Skin epidermis (tissue), 12 donors: ENCODE measurements at regions not wholly inside any gene's neighbourhood (a gene's known extent, or its start where the extent isn't known, plus 50 kb on each side); places are given as distances from the start of the nearest gene placed in this dataset.
"Not testable (repeated sequence)": the region's sequence is repeated elsewhere in the genome, so short reads cannot be mapped to it uniquely, and the experiment has no call there.

Experiments used
- H3K27ac ChIP-seq, 21 experiments: fragments of 200-600 bp; sonication (generic) in 11 of 21; one replicate each; pipeline ENCODE4 v1.5.0; 2020; ENCODE audit warnings: mild to moderate bottlenecking in 3 of 21, inconsistent platforms in 2 of 21, moderate library complexity in 2 of 21
- H3K4me3 ChIP-seq, 7 experiments: fragments of 200-600 bp; sonication (generic) in 2 of 7; one replicate each; pipeline ENCODE4 v1.5.0; 2020; ENCODE audit warnings: inconsistent platforms in 2 of 7, mild to moderate bottlenecking in 2 of 7, moderate library complexity in 1 of 7

DNA sequence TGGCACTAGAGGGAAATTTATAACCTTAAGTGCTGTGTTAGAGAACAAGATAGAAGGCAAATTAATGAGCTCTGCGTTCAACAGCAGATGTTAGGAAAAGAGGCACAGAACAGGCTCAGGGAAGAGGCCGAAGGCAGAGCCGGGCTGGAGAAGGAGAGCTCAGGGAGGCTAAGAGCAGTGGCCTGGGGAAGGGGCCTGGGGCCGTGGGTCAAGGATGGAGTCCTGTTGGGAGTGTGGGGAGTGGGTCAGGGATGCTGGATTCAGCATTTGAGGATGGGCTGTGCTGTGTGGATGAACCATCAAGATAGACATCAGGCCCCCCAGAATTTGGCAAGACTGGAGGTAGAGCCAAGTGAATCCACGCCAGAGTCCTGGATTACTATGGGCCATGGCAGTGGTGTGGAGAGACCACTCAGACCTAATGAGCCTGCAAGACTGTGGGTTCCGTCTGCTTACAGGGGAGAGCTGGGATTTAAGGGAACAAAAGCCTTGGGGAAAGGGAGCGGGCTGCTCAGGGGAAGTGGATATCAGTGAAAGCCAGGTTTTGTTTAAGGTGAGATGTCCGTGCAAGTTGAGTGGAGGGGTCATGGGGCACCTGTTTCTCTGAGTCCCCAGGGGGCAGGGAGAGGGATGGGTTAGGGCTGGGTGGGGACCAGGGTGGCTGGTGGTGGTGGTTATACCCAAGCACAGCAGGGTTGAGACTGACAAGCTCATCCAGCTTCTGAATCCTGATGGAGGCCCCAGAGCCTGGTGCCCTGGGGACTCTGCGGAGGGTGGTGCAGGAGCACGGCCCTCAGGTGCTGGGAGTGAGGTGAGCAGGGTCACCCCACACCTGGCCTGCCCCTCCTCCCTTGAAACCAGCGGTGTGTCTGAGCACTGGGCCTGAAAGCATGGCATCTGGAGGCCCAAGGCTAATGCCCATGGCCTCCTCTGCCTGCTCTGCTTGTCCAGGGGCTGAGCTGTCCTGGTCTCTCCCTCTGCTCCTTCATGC lies 101.7 kb downstream of the BMS1 start:
- H3K4me3 ChIP-seq: no peak overlapping the region
- H3K27ac ChIP-seq: no peak overlapping the region

DNA sequence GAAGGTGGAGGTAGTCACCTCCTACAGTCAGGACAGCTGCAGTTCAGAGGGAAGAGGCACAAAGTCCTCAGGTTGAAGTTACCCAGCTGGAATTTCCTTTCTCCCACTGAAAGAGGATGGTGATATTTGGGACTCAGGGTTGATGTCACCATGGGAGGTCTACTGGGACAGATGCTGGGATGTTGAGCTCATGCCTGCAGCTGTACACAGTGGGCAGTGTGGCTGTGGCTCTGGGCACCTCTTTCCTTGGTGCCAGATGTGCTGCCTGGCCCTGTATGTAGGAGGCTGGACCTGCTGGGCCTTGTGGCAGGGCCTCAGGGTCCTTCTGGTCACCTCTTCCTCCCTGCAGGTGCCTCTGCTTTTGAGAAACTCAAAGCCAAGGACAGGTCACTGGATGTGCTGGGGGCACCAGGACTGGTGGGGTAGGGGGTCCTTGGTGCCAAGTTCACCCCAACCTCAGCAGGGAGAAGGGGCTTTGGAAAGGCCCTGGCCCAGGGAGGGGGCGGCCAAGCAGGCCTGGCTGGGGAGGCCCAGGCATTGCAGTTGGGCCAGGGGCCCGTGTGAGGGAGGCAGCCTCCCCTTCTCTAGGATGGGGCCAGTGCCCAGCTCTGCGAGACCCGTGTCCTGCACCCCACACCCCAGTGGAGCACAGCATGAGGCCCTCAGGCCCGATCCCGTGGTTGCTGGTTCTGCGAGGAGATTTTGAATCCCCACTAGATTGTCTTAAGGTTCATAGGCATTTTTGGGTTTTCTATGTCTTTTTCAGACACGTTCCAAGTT lies 103.1 kb downstream of the BMS1 start:
- H3K27ac ChIP-seq: no peak overlapping the region
- no peak overlapping the region for H3K4me3 ChIP-seq

DNA sequence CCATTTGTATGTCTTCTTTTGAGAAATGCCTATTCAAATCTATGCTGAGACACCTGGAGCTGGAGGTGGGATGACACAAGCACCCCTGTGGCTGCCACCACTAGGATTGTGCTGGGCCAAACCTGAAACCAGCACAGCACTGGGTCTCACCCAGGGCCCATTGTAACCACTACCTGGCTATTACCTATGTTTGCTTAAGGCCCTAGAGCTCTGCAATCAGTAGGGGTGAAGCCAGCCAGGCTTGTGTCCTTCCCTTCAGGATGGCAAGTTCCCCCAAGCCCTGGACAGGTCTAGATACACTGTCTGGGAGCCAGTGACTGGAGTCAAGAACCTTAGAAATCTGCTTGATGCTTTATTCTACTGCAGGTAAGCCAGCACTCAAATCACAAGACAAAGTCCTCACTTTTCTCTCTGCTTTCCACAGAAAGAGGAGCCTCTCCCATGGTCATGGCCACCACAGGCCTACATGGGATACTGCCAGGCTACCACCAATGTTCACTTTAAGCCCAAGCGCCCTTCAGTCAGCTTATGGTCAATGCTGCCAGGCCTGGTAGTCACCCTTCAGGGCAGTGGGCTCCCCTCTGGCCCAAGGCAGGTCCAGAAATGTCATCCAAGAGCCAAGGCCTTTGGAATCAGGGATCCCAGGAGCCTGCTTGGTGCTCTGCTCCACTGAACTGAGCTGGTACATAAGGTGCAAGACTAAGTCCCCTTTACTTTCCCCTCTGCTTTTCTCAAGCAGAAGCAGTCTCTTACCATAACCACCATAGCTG lies 105.3 kb downstream of the BMS1 start:
- Histone ChIP-seq H3K27ac (no peak overlapping the region), H3K4me3 (no peak overlapping the region)

DNA sequence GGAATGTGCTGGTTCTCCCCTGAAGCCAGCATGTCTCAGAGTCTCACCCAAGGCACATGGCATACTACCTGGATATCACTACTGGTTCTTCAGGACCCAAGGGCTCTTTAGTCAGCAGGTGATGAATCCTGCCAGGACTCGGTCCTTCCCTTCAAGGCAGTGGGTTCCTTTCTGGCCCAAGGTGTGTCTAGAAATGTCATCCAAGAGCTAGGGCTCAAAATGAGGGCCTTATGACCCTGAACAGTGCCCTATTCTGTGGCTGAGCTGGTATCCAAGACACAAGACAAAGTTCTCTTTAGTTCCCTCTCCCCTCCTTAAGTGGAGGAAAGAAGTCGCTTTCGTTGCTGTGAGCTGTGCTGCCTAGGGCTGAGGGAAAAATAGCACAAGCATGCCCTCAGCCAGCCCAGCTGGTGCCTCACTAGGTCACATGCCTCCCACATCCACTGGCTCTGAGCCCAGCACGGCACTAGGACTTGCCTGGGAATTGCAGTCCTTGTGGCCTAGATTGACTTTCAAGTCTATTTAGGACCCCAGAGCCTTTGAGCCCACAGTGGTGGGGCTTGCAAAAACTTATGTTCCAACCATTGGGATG lies 106.0 kb downstream of the BMS1 start:
- H3K4me3 ChIP-seq: no peak overlapping the region
- H3K27ac ChIP-seq: no peak overlapping the region

DNA sequence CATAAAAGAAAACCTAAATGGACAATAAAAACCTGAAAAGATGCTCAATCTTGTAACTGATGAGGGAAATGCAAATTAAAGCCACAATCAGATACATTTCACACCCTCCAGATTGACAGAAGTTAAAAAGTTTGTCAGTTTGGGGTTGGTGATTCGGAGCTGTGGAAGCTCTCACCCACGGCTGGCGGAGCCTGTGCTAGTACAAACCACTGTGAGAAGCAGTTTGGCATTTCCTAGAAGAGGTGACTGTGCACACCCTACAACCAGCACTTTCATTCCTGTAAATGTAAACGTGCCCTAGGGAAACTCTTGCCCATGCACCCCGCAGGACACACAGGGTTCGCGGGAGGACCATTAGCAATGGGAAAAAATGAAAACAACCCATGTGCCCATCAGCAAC lies 114.1 kb downstream of the BMS1 start:
- Histone ChIP-seq H3K4me3 (no peak overlapping the region), H3K27ac (no peak overlapping the region)

DNA sequence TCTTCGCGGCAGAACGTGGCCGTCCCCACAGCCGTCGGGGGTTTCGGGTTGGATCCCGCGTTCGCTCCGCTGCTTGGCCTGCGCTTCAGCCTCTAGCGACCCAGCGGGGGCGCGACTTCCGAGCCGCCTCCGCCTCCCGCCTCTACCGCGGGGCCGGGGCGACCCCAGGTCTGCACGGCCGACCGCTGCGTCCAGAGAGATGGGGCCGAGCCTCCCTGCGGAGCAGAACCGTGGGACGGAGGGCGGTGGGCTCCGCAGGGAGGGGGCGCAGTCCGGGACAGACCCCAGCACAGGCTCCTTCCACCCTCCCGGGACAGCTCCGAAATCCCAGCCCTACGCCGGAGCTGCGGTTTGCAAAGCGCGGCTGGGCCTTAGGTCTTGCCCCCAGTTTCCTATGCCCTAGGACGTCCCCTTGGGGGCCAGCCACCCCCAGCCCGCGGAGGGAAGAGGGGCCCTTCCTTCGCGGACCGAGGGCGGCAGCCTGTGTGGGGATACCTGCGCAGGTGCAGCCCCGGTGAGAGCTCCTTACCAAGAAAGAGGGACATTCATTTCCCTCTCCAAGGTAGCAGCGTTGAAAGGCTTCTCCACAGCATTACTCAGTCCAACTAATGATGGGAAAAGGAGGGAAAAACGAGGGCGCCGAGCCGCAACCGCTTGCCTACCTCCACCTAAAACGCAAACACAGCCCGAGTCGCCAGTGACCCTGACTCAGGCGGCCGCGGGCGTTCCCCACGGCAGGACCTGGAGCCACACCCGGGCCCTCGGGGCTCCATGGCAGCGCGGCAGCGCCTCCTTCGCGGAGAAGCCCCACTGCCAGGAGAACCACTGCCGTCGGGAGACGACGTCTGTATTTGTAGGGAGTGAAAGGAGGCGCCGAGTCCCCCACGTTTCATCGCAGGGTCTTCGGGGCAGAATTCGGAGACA lies 115.7 kb downstream of the BMS1 start:
- H3K4me3 ChIP-seq: no peak overlapping the region
- no peak overlapping the region for H3K27ac ChIP-seq

DNA sequence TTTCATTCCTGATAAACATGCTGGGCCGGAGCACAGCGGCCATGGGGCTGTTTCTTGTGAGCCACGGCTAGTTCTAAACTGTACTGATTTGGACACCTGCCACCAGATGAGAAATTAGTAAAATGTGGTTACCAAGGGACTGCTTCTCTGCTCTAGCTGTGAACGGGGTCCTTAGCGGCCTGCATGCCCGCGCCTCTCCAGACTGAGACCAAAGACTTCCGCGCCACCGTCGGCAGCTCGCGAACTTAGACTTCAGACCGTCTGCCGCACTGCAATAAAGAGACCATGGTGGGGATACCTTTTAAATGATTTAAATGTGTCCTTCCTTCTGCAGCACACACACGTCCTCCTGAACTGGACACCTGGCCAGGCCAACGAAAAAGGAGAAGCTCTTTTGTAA lies 116.4 kb downstream of the BMS1 start:
- peak overlapping the region in 1 of 21 experiments; percentile 22 for H3K27ac ChIP-seq
- no peak overlapping the region for H3K4me3 ChIP-seq

DNA sequence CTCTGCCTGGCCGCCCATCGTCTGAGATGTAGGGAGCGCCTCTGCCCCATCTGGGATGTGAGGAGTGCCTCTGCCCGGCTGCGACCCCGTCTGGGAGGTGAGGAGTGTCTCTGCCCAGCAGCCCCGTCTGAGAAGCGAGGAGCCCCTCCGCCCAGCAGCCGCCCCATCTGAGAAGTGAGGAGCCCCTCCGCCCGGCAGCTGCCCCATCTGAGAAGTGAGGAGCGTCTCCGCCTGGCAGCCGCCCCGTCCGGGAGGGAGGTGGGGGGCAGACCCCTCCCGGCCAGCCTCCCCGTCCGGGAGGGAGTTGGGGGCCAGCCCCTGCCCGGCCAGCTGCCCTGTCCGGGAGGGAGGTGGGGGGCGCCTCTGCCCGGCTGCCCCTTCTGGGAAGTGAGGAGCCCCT lies 117.8 kb downstream of the BMS1 start:
- not testable (repeated sequence) for H3K27ac ChIP-seq, H3K4me3 ChIP-seq

DNA sequence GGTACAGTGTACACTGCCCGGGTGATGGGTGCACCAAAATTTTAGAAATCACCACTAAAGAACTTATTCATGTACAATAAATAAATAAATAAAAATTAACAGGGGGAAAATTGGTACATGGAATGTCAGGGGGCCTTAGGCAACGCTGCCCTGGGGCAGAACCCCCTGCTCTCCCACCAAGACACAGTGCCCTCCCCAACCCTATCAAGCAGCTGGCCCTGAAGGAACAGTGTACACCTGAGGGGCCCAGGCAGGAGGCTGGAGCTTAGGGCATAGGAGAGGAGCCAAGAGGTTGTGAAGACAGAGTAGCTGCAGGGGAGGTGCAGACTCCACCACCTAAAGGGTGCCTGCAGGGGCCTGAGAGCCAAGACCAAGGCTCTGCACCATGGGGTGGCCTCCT lies 128.8 kb downstream of the BMS1 start:
- Histone ChIP-seq H3K4me3 (no peak overlapping the region), H3K27ac (no peak overlapping the region)

DNA sequence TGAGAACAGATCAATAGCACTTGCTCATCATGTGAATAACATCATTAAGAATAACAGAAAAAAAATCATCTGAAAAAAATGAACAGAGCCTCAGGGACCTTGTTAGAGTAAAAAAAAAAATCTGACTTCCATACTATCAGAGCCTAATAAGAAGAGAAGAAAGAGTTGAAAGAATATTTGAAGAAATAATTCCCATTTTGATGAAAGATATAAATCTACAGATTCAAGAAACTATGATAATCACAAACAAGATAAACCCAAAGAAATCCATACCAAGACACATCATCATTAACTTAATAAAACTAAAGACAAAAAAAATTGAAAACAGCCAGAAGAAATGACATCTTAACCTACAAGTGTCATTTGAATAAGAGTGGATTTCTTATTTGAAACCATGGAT lies 134.4 kb downstream of the BMS1 start:
- Histone ChIP-seq H3K27ac (no peak overlapping the region), H3K4me3 (no peak overlapping the region)

DNA sequence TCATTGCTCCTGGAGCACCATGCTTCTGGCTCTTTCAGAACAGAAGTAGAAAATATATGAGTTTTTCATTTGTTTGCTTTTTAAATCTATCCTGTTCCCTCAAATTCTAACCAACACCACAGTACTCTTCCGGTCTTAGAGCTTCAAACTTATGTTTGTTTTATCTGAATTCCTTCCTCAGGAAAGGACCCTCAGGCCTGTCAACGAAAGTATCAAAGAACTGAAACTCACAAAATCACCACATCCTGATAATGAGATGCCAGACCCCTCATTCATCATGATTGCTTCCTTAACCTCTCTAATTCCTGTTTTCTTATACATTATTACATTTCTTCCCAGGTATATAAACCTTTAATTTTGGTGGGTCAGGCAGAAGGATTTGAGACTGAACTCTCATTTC lies 135.2 kb downstream of the BMS1 start:
- Histone ChIP-seq H3K4me3 (no peak overlapping the region), H3K27ac (no peak overlapping the region)

DNA sequence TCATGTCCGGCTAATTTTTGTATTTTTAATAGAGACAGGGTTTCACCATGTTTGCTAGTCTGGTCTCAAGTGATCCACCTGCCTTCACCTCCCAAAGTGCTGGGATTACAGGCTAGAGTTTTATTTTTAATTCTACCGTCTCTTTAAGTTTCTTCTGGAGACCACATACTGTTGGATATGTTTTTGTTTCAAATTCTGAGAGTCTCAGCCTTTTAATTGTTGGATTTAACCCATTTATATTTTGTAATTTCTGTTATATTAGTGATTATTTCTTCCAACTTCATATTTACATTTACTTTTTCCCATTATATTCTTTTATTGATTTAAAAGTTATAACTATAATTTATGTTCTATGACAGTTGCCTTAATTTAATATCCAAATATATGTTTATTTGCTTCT lies 139.4 kb downstream of the BMS1 start:
- no peak overlapping the region for H3K27ac ChIP-seq
- no peak overlapping the region for H3K4me3 ChIP-seq

DNA sequence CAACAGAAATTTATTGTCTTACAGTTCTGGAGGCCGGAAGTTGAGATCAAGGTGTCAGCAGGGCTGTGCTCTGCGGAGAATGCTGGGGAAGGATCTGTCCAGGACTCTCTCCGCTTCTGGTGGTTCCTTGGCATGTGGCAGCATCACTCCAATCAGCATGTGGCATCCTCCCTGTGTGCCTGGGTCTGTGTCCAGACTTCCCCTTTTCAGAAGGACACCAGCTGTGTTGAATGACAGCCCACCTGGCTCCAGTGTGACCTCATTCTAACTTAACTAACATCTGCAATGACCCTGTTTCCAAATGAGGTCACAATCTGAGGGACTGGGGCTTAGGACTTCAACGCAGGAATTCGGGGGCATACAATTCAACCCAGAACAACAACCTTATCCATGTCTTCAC lies 141.9 kb downstream of the BMS1 start:
- no peak overlapping the region for H3K4me3 ChIP-seq
- no peak overlapping the region for H3K27ac ChIP-seq

DNA sequence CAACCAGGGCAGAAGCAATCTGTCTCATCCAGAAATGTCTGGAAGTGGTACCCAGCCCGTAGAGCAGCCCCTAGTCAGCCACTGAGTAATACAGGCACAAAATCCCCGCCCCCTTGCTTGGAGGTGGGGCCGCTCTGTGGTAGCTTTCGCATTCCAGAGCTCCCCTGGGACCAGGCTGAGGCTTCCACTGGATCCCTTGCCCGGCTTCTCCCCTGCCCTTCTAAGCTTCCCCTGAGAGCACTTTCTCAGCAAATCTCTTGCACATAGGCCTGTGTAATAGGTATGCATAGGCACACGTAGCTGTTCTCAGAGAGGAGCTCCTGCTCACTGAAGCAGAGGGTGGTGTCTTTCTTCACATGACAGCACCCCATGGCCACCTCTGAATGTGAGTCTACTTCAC lies 144.2 kb downstream of the BMS1 start:
- H3K27ac ChIP-seq: no peak overlapping the region
- H3K4me3 ChIP-seq: no peak overlapping the region

DNA sequence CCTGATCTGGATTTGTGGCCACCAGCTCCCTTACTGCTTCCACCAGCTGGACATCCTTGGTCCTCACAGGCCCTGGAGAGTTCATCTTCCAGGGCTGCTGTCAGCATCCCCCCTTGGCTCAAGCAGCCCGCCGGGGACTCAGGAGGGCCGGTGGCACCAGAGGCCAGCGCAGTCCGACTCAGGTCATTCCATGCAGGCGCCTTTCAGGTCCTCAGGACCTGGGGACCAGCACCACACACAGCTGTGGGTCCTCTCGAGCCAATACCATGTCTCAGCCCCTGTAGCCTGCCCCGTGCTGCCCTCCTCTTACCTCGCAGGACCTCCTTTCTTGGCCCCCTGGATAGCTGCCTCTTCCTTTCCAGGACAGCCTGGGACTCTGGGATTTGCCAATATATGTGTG lies 145.5 kb downstream of the BMS1 start:
- Histone ChIP-seq H3K27ac (no peak overlapping the region), H3K4me3 (no peak overlapping the region)

DNA sequence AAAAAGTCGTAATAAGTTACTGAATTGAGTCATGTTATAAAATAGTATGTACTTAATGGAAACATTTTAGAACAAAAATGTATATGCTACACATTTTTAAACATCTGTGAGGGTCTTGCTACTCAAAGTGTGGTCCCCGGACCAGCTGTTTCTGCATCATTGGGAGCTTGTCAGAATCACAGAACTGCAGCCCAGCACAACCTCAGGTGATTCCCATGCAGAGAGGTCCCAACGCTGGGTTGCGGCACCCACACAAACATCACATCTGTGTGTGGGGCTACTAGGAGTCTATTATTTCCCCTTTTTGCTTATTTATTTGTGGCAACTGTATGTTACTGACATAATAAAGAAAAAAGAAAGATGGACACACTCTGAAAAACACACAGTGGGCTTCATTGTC lies 146.6 kb downstream of the BMS1 start:
- no peak overlapping the region for H3K4me3 ChIP-seq
- H3K27ac ChIP-seq: no peak overlapping the region

DNA sequence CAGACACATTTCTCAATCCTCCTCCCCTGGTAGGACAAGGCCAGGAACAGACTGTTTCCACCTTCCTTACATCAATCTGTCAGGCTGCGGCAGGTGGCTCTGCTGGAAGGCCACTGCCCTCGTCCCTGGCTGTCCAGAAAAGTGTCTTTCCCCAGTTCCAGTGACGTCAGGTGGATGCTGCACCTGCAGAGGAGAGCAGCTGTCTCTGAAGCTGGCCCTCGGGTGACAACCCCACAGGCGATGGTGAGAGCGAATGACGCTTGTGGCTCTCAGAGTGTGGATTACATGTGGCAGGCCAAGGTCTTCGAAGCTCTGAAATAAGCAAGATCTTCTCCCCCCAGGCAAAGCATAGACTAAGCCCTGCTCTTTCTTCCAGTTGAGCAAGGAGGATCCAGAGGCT lies 146.9 kb upstream of the RET start:
- no peak overlapping the region for H3K27ac ChIP-seq
- H3K4me3 ChIP-seq: no peak overlapping the region

DNA sequence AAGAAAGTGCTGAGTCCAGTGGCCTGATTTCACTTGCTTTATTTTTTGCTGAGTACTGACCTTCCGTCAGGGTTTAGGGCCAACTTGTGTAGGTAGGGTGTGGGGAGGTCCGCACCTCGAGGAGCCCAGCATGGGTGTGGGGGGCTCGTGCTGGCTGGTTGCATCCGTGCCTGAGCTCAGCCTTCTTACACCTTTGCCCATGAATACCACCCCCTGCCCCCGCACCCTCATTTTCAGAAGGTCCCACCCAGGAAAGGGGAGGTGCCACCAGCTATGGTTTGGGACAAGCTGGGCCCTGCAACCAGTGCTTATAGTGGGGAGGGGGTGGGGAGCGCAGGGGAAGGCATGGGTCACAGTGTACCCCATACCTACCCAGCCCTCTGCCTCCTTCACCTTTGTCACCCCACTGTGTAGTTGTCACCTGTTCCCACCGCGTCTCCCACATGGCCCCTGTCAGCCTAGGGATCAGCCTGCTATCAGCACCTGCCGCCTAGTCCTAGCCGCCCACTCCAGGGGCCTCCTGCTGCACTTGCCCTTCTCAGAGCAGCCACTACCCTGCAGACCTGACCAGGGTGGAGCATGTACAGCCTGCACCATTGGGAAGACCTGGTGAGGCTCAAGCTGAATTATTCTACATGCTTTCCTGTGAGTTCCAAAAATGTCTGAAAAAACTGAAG lies 146.2 kb upstream of the RET start:
- H3K4me3 ChIP-seq: no peak overlapping the region

More for the DNA sequence above, 146.2 kb upstream of the RET start:
- no peak overlapping the region for H3K27ac ChIP-seq
